ENCODE measurements at regions not wholly inside any gene's neighbourhood (a gene's known extent, or its start where the extent isn't known, plus 50 kb on each side); places are given as distances from the start of the nearest gene placed in this dataset.

GRCh38 chr2:39503277-39503676 is 66.2 kb upstream of the MAP4K3 start:
- TF ChIP-seq CTCF (IDR thresholded peaks at IDR 0.05; ENCODE audit: borderline replicate concordance, extremely low read depth, low read length, poor library complexity, severe bottlenecking) (no peak), EZH2 (IDR thresholded peaks at IDR 0.05; ENCODE audit: borderline replicate concordance, low read depth, low read length, severe bottlenecking) (no peak)

Data from DND-41 (cell line).